GM18867 (cell line): ENCODE measurements at regions not wholly inside any gene's neighbourhood (a gene's known extent, or its start where the extent isn't known, plus 50 kb on each side); places are given as distances from the start of the nearest gene placed in this dataset.
"Not testable (repeated sequence)": the region's sequence is repeated elsewhere in the genome, so short reads cannot be mapped to it uniquely, and the experiment has no call there.

Source experiments
- ATAC-seq: cut with Tn5 transposase; IDR thresholded peaks from one replicate; pipeline ENCODE4 v1.9.1; 2021; ENCODE audit warnings: mild to moderate bottlenecking, moderate library complexity; ENCODE audit not compliant: unreplicated experiment

- ATAC-seq: no peak
Observed at GRCh38 chr1:222189218-222189617, 358.7 kb downstream of the HHIPL2 start.

GRCh38 chr1:222187566-222188332 is 360.2 kb downstream of the HHIPL2 start:
- ATAC-seq: no peak

GRCh38 chr1:222182641-222183040 is 365.3 kb downstream of the HHIPL2 start:
- no peak for ATAC-seq

GRCh38 chr1:222181191-222181590 is 366.7 kb downstream of the HHIPL2 start:
- no peak for ATAC-seq

GRCh38 chr1:222177496-222177895 is 370.4 kb downstream of the HHIPL2 start:
- not testable (repeated sequence) for ATAC-seq

- peak; percentile 83 for ATAC-seq
Observed at GRCh38 chr1:222171005-222171404, 376.9 kb downstream of the HHIPL2 start.

GRCh38 chr1:222168621-222169020 is 379.3 kb downstream of the HHIPL2 start:
- no peak for ATAC-seq

GRCh38 chr1:222167896-222168295 is 380.0 kb downstream of the HHIPL2 start:
- no peak for ATAC-seq

- peak; percentile 63 for ATAC-seq
Observed at GRCh38 chr1:222167111-222167510, 380.8 kb downstream of the HHIPL2 start.

GRCh38 chr1:222165629-222166028 is 382.3 kb downstream of the HHIPL2 start:
- ATAC-seq: no peak

GRCh38 chr1:222163895-222164294 is 384.0 kb downstream of the HHIPL2 start:
- no peak for ATAC-seq

GRCh38 chr1:222161676-222162075 is 386.2 kb downstream of the HHIPL2 start:
- ATAC-seq: no peak

GRCh38 chr1:222157612-222158011 is 390.3 kb downstream of the HHIPL2 start:
- no peak for ATAC-seq

- ATAC-seq: no peak
Observed at GRCh38 chr1:222140206-222140605, 398.3 kb upstream of the DUSP10 start.

- no peak for ATAC-seq
Observed at GRCh38 chr1:222138095-222138494, 396.2 kb upstream of the DUSP10 start.

GRCh38 chr1:222136869-222137268 is 395.0 kb upstream of the DUSP10 start:
- no peak for ATAC-seq

- no peak for ATAC-seq
Observed at GRCh38 chr1:222129041-222129440, 387.2 kb upstream of the DUSP10 start.

- ATAC-seq: no peak
Observed at GRCh38 chr1:222127526-222128152, 385.8 kb upstream of the DUSP10 start.

- no peak for ATAC-seq
Observed at GRCh38 chr1:222127096-222127495, 385.2 kb upstream of the DUSP10 start.

- ATAC-seq: no peak
Observed at GRCh38 chr1:222126052-222126451, 384.2 kb upstream of the DUSP10 start.

GRCh38 chr1:222124602-222125001 is 382.7 kb upstream of the DUSP10 start:
- ATAC-seq: no peak

GRCh38 chr1:222123111-222123510 is 381.2 kb upstream of the DUSP10 start:
- no peak for ATAC-seq
